Testis (tissue), 2 donors: ENCODE measurements at regions not wholly inside any gene's neighbourhood (a gene's known extent, or its start where the extent isn't known, plus 50 kb on each side); places are given as distances from the start of the nearest gene placed in this dataset.

Source experiments
- CTCF ChIP-seq, 3 experiments: fragments of 450-650 bp in 2 of 3; fragments of 200-600 bp in 1 of 3; sonication (generic) in 1 of 3; IDR thresholded peaks; one replicate each; pipeline ENCODE4 v1.5.1; 2016 to 2019; ENCODE audit warnings: antibody characterized with exemption in 3 of 3, mild to moderate bottlenecking in 2 of 3, moderate library complexity in 1 of 3
- POLR2A ChIP-seq: fragments of 450-650 bp; IDR thresholded peaks from one replicate; pipeline ENCODE4 v1.6.1; 2017; ENCODE audit warnings: antibody characterized with exemption, mild to moderate bottlenecking, moderate library complexity

GRCh38 chr7:1361016-1361755 lies 98.1 kb downstream of the MICALL2 start:
- TF ChIP-seq CTCF (IDR thresholded peaks at IDR 0.05) (no peak), POLR2A (no peak)
